Esophagus muscularis mucosa (tissue), 3 donors: ENCODE measurements at regions not wholly inside any gene's neighbourhood (a gene's known extent, or its start where the extent isn't known, plus 50 kb on each side); places are given as distances from the start of the nearest gene placed in this dataset.

ENCODE experiments used
- CTCF ChIP-seq, 3 experiments: fragments of 200-600 bp in 2 of 3; fragments of 450-650 bp in 1 of 3; sonication (generic) in 2 of 3; IDR thresholded peaks; one replicate each; pipeline ENCODE4 v1.5.1; 2017 to 2019; ENCODE audit warnings: antibody characterized with exemption in 3 of 3, mild to moderate bottlenecking in 2 of 3, moderate library complexity in 1 of 3
- POLR2AphosphoS5 ChIP-seq, 2 donors: sonication (generic); formaldehyde crosslinking; IDR thresholded peaks; one replicate each; pipeline ENCODE4 v1.6.1; 2017; ENCODE audit warnings: antibody characterized with exemption in 2 of 2

- TF ChIP-seq CTCF (IDR thresholded peaks at IDR 0.05) (no peak), POLR2AphosphoS5 (IDR thresholded peaks at IDR 0.05) (no peak)
Observed at GRCh38 chr2:12009323-12009905, 263.0 kb downstream of the LPIN1 start.
